GM21737 (cell line): ENCODE measurements at regions not wholly inside any gene's neighbourhood (a gene's known extent, or its start where the extent isn't known, plus 50 kb on each side); places are given as distances from the start of the nearest gene placed in this dataset.

Experiments
- ATAC-seq: cut with Tn5 transposase; IDR thresholded peaks from one replicate; pipeline ENCODE4 v1.9.1; 2021; ENCODE audit warnings: mild to moderate bottlenecking, moderate library complexity; ENCODE audit not compliant: unreplicated experiment

DNA sequence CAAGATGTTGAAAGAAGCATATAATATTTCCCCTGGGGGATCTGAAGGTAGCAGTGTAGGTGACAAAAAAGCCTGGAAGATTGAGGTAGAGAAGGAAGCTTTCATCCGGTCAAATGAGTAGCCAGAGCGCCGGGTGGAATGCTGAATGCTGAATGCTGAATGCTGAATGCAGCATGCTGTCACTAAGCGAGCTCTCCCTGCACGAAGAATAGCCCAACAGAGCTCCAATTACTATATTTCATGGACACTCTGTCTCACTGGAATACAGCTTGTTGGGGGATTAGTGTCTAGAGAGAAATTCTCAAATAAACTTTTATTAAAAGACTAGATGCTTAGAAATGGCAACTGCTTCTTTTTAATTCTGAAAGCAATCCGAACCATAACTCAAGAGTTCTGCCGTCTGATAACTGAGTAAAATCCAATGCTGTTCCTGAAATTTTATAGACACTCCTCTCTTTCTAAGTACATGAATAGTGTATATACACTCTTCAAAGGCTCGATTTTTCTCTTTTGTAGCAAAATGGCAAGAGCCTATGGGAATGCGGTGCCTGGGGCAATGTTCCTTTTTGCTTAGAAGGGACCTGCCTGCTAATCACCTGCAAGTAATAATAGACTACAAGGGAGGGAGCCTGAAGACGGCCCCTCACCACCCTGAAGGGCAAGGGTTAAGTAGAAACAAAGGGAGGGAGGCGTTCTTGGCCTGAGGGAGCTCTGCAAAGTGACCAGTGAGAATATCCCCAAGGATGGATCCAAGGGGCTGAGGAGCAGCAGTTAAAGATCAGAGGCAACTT is 203.7 kb upstream of the ESRRG start:
- no peak for ATAC-seq

DNA sequence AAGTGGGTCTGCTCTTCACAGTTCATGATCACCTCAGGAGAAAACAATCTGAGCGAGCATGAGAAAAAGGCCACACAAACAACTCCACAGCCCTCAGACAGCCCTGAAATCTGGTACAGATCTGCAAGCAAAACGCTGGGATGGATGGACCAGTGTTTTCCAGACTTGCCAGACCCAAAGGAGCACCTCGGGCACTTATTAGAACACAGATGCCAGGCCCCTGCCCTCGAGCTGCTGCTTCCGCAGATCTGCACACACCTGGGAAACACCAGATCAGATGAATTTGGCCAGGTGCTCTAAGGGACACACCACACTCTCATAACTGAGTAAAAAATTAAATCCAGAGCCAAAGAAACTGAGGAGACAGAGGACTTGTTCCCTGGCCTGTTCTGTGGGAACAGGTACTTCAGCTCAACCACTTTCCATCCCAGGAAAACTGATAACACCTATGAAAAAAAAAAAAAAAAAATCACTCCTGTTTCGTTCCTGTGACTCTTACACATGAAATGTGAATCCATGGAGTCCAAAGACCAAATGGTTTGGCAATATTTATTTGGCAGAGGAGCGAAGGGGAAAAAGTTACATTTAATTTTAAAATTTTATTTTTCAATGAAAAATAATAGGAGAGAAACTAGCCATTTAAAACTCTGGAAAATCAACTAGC is 202.9 kb upstream of the ESRRG start:
- ATAC-seq, result no peak

DNA sequence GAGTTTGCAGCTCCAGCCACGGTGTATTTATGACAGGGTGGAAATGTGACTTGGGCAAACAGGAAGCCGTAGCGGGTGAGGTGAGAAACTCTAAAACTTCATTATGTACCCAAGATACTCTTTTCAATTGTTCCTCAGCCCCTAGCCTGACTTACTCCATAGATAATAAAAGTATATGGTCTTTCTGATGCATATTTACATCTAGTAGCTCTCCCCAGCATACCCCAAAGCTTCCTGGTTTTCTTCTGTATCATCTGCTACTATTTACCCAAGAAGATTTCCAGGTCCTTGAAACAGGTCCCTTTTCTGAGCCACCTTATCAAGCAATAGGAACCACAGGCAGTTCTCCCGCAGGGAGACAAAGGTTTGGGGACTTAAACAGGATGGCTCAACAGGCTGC is 201.5 kb upstream of the ESRRG start:
- no peak for ATAC-seq

DNA sequence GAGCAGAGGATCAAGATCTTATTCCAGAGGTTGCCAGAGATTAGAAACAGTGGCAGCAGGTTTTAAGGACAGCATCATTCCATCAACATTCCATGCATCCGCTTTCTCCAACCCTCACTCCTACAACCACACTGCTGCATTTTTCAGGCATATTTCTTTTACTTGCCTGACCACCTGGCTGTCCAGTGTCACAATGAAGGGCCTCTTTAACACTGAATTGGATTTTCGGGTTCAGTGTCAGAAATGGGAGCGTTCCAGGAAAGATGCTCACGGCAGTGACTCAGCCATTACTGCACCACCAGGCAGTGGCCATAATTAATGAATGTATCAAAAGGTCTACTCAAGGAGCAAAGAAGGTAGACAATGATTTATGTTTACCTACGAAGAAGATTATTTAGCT is 200.4 kb upstream of the ESRRG start:
- no peak for ATAC-seq

DNA sequence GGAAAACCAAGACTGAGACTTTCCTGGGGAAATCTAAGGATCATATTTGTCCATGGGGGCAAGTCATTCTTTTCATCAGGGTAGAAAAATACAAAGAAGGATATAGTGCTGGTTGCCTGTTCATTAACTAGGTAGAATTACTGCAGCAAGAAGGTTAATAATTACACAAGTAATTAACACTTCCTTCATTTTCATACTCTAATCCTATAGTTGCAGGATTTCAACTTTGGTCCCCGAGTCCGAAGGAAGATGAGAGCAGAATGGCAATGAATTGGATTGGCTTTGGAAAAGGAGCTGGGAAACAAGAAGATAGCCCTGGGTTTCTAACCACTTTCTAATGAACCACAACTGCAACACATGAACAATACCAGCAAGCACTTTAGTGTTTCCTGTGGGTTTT is 199.2 kb upstream of the ESRRG start:
- ATAC-seq, result no peak

DNA sequence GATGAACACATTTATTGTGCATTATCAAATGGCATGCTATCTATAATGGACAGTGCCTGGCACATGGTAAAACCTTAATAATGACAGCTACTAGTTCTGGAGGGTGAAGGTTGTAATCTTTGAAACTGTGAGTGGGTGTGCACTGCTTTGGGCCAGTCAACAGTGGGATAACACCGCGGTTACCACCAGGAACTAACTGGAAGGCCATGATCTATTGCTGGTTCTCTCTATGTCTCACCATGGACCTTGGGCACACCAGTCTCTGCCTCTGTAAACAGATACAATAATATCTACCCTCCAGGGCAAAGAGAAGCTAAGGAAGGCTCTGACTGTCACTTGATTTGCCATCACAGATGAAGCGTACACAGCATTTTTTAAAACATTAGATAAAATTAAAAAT is 198.6 kb upstream of the ESRRG start:
- ATAC-seq, result no peak

DNA sequence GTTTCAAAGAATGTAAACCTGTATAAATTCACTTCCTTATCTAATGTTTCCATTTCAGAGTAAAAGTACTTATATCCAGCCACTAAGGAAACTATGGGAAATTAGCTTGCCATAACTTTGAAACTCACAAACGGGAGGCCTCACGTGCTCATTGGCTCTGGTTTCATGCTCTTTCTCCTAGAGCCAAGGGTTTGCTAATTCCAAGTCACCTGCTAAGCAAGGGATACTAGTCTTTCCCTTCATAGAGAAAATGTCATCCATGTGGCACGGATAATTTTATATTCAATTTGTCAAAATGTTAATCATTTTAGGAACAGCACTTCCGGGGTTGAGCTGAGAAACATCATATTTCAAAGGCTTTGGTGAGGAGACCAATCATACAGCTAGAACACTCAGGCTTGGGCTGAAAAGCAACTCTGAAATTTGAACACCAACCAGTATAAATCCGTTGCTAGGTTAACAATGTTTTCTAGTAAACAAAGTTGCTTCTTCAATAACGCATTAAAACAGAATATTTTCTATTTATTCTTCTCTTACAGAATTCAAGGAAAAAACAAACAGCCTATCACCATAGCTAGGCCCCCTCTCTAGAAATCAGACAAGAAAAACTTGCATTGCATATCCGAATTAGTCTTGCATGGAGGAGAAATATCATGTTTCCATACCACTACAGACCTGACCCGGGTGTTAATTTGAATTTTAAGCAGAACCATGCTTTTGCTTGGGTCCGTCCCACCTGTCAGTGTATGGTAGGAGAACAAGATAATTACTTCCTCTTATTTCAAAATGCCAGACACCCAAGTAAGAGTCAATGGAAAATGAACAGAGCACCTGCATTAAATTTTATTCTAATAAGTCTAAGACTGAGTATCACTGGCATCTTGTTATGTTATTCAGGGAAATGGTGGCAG is 196.1 kb upstream of the ESRRG start:
- ATAC-seq, result no peak

DNA sequence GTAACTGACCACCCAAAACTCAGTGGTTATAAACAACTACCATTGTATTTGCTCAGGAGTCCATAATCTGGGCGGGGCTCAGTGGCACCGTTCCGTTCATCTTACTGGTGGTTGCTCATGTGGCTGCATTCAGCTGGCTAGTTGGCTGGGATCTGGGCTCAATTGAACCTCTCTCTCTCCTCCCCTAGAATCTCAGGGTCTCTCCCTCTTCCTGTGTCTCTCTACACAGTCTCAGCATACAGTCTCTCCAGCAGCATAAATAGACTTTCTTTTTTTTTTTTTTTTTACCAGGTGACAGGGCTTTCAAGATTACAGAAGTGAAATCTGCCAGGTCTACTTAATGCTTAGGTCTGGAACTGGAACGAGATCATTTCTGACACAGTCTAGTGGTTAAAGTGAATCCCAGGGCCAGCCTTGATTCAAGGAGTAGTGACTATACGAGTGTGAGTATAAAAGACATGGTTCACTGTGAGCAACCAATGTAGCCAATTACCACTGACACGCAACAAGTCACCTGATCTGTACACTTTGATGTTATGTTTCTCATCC is 193.7 kb upstream of the ESRRG start:
- ATAC-seq, result no peak

DNA sequence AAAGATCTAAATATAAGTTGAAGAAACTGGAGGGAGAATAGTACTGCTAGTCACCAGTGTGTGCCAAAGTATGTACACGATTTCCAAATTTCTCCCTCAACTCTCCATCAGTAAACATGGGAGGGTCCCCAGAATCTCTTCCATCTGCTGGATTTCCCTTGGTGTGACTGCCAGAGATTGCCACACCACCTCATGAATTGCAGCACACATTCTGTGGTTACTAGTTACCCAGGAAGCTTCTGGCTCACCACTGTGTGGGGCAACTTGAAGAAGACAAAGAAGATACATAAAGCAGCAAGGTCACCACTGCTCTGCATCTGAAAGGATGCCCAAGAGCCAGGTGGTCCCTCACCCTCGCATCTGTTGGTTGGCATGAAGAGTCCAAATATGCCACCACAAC is 191.7 kb upstream of the ESRRG start:
- no peak for ATAC-seq

DNA sequence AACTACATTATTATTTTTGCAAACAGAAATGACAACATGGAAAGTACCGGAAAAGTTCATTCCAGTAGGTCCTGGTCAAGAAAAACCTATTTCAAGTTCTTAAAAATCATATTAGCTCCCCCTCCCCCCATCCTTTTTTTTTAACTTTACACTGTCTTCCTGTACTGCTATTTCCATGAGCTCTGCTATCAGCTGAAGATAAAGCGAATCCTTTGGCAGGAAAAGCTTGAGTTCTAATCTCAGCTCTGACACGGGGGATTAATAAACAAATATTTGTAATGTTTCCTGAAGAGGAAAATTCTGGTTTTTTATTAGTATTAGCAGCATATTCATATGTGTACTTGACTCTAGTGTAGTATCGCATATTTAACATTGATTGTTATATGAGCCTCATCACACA is 190.7 kb upstream of the ESRRG start:
- ATAC-seq, result no peak

DNA sequence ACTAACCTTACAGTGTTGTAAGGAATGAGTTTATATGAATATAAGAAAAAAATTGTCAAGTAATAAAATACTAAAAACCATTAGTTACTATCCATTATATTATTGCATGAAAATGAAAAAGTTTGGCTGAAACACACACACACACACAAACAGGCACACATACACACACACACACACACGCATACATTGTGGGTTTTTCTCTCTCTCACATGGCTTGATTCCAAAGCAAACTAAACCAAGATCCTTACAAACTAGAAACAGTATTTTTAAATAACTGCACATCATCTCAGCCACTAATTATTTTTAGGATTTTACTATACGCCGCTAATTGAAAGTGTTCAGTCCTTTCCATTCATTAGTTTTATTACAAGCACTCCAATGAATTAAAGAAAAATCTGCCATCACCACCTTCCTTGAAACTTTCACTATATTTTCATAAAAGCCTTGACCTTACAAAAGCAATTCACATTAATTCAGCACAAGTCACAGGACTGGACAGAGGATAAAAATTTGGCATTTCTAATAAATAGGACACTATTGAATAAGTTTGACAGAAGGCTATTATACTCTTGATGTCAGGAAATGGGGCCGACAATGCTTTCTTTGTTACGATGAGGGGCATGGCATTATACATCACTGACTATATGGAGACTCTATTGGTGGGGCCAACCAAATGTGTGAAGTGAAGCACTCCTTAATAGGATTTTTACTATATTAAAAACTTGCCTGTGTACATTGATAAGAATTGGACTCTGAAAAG is 187.0 kb upstream of the ESRRG start:
- no peak for ATAC-seq

DNA sequence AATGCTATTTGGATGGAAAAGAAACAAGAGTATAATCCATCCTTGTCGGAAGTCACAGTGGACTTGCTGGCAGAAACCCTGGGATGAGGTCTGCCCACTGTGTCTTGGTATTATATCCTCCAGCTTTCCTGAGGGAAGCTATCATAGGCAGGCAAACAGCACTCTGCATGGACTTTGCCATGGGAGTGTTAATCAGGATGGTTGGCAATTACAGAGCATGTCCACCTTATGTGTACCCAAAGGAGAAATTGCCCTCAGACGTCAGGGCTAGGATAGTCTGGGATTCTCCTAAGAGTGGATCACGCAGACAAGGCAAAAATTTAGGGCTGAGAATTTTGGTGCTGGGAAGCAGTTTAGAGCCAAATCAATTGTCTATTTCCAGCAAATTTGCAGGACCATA is 184.9 kb upstream of the ESRRG start:
- ATAC-seq, result no peak

DNA sequence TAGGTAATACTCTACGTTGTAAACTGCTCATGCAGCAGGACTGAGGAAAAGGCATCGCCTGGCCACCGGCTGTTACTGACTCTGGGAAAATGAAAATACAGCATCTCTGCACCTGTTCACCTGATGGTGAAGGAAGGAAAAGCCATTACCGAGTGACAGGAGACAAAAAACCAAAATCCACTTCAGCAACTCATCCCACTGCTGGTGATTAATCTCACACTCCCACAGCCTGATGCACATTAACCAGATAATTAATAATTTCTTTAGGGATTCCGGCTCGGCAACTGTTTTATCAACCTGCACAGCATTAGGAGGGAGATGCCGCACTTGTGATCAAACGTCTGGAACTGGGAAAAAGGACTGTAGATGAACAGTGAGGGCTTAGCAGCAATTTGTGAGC is 183.9 kb upstream of the ESRRG start:
- no peak for ATAC-seq

DNA sequence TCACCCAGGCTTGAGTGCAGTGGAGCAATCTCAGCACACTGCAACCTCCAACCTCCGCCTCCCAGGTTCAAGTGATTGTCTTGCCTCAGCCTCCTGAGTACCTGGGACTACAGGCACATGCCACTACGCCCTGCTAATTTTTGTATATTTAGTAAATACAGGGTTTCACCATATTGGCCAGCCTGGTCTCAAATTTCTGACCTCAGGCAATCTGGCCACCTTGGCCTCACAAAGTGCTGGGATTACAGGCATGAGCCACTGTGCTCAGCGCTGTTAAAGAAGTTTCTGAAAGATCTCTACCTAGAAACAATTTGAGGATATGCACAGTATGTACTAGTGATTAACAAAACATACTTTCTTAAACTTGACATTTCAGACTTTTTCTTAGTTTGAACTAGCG is 182.6 kb upstream of the ESRRG start:
- ATAC-seq, result no peak

DNA sequence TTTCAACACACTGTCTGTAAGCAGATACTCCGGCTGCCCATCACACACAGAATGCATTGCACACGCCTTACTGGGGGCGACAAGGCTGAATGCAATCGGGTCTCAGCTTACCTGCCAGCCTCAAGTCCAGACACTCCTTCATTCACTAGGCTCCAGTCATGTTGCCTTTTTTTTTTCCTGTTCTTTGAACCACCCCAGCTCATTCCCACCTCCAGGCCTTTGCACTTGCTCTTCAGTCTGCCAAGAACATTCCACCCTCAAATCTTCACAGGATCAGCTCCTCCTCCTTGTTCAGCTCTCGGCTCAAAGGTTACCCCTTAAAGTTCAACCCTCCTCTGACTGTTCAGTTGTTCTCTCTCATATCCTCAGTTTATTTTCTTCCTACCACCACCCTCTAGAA is 181.9 kb upstream of the ESRRG start:
- ATAC-seq, result no peak

DNA sequence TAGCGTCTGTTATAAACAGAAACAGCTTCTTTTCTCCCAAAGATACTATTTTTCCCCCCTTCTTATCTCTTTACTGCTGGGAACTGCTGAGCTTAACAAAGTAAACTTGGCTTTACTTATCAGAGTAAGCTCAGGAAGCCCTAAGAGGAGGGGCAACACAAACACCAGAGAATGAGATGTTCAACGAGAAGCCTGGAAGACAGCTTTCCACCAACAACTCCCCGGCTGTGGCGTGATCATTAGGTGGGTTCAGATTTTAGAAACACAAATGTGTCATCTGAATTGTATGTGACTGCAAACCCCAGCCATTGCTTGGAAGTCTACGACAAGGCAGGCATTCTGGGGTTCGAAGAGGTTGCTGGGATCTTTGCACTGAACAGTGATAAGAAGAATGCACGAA is 181.2 kb upstream of the ESRRG start:
- no peak for ATAC-seq

DNA sequence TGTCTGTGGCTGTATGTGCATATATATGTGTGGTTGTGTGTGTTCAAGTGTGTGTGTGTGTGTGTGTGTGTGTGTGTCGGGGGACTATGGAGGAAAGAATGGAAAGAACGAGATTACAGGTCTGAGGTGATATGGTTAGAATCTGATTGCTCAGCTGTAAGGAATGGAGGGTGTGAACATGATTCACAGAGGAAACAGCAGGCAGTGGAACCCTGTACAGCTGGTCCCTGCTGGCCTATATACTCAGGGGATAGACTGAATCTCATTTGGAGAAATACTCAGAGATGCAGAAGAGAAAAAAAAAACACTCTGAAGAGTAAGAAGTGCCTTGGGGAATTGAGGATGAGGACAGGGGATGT is 180.1 kb upstream of the ESRRG start:
- ATAC-seq, result no peak

DNA sequence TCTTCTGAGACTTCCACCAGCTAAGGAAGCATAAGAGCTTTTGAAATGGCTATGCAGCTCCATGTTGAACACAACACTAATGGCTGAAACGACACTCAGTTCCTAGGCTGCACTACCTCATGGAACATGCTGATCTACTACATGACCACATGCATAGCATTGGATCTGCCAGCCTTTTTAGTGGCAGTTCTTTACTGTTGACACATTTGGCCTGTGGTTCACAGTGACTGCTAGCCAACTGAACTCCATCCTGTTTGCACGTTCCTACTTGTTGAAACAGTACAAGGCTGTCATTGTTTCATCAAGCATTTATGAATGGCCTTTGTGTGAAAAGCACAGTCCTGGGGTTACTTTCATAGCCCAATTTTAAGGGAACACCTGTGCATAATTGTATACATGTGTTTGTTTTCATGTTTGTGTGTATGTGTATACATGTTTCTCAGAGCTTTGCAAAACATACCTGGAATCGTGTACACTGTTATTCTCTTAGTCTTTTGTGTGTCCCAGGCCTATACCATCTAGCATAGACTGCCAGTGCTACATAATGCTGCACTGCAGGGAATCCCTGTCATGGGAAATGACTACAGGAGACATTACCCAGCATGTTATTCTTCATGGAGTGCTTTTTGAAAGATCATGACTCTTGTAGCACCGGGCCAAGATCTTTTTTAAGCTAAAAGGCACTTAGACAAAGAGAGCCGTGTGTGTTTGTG is 179.6 kb upstream of the ESRRG start:
- no peak for ATAC-seq

DNA sequence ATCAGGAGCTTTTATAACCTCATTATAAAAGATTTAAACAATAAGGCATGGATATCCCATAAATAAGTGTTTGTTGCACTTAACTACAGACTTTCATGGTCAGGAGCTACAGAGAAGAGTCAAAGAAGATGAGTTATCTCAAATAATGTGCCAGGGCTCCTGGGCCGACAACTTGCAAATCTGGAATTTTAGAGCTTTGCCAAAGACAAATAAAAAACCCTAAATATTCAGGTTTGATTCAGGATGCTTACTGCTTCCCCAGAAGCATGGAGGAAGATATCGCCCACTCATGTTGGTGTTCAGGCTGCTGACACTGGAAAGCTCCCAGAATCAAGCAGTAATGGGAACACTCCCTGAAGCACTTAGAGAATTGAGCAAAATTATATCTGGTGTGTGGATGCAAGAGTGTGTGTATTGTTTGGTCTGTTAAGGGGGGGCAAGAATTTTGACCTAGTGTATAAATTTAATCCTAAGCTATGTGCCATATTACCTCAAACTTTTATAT is 176.9 kb upstream of the ESRRG start:
- ATAC-seq, result no peak

DNA sequence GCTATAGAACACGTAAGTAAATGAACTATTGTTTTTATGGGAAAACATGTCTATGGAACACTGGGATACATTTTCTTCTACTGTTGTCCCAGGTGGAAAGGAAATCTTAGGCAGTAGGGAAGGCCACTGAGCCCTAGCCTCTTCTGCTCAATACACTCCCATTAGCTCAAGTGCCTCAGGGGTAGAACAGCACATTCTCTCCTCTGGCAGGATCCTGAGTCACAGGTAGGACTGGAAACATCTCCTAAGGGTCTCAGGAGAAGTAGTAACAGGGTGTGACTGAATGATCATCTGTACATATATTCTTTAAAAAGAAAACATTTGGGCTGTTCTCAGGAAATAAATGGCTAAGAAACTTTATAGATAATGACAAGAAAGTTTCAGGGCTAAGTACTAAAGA is 175.6 kb upstream of the ESRRG start:
- ATAC-seq, result no peak
